ENCODE measurements at regions not wholly inside any gene's neighbourhood (a gene's known extent, or its start where the extent isn't known, plus 50 kb on each side); places are given as distances from the start of the nearest gene placed in this dataset.

DNA sequence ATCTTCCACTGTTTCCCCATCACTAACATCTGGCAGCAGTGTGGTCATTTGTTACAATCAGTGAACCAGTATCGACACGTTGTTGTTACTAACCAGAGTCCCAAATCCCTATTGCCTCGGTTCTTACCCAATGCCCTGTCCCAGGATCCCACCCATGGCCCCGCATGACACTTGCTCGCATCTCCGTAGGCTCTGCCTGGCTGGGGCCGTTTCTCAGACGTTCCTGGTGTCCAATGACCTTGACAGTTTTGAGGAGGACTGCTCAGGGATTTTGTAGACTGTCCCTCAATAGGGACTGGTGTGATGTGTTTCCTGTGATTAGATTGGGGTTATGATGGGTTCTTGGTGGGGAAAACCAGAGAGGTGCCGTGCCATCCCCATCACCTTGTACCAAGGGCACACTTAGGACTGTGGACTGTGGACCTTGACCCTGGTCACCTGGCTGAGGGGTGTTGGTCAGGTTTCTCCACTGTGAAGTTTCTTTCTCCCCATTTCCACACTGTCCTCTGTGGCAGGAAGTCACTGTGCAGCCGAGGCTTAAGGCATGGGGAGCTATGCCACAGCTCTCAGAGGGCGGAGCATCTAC lies 108.4 kb downstream of the ADRA2C start:
- TF ChIP-seq POLR2A (IDR thresholded peaks at IDR 0.05; ENCODE audit: extremely low read depth, insufficient read length) (no peak), MYC (IDR thresholded peaks at IDR 0.05; ENCODE audit: low read depth, low read length) (no peak)
- TF ChIP-seq, protein P1, sequence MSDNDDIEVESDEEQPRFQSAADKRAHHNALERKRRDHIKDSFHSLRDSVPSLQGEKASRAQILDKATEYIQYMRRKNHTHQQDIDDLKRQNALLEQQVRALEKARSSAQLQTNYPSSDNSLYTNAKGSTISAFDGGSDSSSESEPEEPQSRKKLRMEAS (IDR thresholded peaks at IDR 0.05; ENCODE audit: low read depth, low read length) = no peak
- TF ChIP-seq, protein P2, sequence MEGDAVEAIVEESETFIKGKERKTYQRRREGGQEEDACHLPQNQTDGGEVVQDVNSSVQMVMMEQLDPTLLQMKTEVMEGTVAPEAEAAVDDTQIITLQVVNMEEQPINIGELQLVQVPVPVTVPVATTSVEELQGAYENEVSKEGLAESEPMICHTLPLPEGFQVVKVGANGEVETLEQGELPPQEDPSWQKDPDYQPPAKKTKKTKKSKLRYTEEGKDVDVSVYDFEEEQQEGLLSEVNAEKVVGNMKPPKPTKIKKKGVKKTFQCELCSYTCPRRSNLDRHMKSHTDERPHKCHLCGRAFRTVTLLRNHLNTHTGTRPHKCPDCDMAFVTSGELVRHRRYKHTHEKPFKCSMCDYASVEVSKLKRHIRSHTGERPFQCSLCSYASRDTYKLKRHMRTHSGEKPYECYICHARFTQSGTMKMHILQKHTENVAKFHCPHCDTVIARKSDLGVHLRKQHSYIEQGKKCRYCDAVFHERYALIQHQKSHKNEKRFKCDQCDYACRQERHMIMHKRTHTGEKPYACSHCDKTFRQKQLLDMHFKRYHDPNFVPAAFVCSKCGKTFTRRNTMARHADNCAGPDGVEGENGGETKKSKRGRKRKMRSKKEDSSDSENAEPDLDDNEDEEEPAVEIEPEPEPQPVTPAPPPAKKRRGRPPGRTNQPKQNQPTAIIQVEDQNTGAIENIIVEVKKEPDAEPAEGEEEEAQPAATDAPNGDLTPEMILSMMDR (IDR thresholded peaks at IDR 0.05; ENCODE audit: low read depth, low read length) = no peak

Measured in NB4 (cell line).